HEK293 (cell line): ENCODE measurements at regions not wholly inside any gene's neighbourhood (a gene's known extent, or its start where the extent isn't known, plus 50 kb on each side); places are given as distances from the start of the nearest gene placed in this dataset.

Experiments
- CTCF ChIA-PET: fragments of 350-600 bp; formaldehyde crosslinking; extraction: SDS; loops from one replicate; lab custom pipeline; 2021; ENCODE audit warnings: antibody characterized with exemption; lab: Yijun Ruan, JAX
- POLR2A ChIA-PET: fragments of 300-600 bp; formaldehyde crosslinking; extraction: SDS; loops from one replicate; lab custom pipeline; 2020; ENCODE audit warnings: antibody characterized with exemption, inconsistent platforms; lab: Yijun Ruan, JAX
- H3K27ac ChIP-seq: fragments of 200-500 bp; sonication (Bioruptor generic); 2 replicates; pipeline ENCODE4 v1.5.1; 2014; ENCODE audit warnings: low read depth, low read length, control low read depth, inconsistent platforms; ENCODE audit errors: extremely low read depth
- H3K36me3 ChIP-seq, 2 experiments: fragments of 200-500 bp in 1 of 2; sonication (Bioruptor generic) in 1 of 2; 1 replicate in 1 of 2; 2 replicates in 1 of 2; pipeline ENCODE4 v1.5.1; 2014 to 2017; ENCODE audit warnings: inconsistent platforms in 2 of 2, low read length in 2 of 2; ENCODE audit not compliant: control insufficient read depth in 2 of 2, insufficient read depth in 1 of 2
- H3K4me1 ChIP-seq: fragments of 200-500 bp; sonication (Bioruptor generic); 2 replicates; pipeline ENCODE4 v1.5.1; 2014; ENCODE audit warnings: mild to moderate bottlenecking, low read length, inconsistent platforms; ENCODE audit not compliant: control insufficient read depth, insufficient read depth
- H3K4me3 ChIP-seq: 2 replicates; pipeline ENCODE4 v1.5.1; 2011; ENCODE audit warnings: low read depth, mild to moderate bottlenecking, control low read depth, low read length, moderate library complexity
- H3K9me3 ChIP-seq: fragments of 200-500 bp; sonication (Bioruptor generic); 2 replicates; pipeline ENCODE4 v1.5.1; 2014; ENCODE audit warnings: low read depth, low read length, inconsistent platforms; ENCODE audit not compliant: control insufficient read depth, insufficient read depth
- GLIS2 ChIP-seq: fragments of 450-650 bp; formaldehyde crosslinking; IDR thresholded peaks from 2 replicates; pipeline ENCODE4 v1.5.1; 2016; ENCODE audit warnings: missing biosample characterization, missing genetic modification characterization
- MEIS1 ChIP-seq: sonication (generic); formaldehyde crosslinking; IDR thresholded peaks from 2 replicates; pipeline ENCODE4 v1.8.1; 2022; ENCODE audit warnings: missing genetic modification reagents, mild to moderate bottlenecking, borderline replicate concordance
- PATZ1 ChIP-seq: fragments of 450-650 bp; formaldehyde crosslinking; IDR thresholded peaks from 2 replicates; pipeline ENCODE4 v1.5.1; 2016; ENCODE audit warnings: missing biosample characterization, missing genetic modification characterization
- PRDM10 ChIP-seq: fragments of 450-650 bp; formaldehyde crosslinking; IDR thresholded peaks from 2 replicates; pipeline ENCODE4 v1.5.1; 2016; ENCODE audit warnings: missing biosample characterization, missing genetic modification characterization
- ZEB2 ChIP-seq: fragments of 450-650 bp; formaldehyde crosslinking; IDR thresholded peaks from 2 replicates; pipeline ENCODE4 v1.5.1; 2016; ENCODE audit warnings: missing biosample characterization, missing genetic modification characterization
- ZFHX2 ChIP-seq: fragments of 450-650 bp; formaldehyde crosslinking; conservative IDR thresholded peaks from 2 replicates; pipeline ENCODE4 v1.5.1; 2016; ENCODE audit warnings: missing biosample characterization, missing genetic modification characterization
- ZFP3 ChIP-seq: fragments of 450-650 bp; formaldehyde crosslinking; IDR thresholded peaks from 2 replicates; pipeline ENCODE4 v1.5.1; 2016; ENCODE audit warnings: low read depth, missing biosample characterization, missing genetic modification characterization
- ZNF10 ChIP-seq: fragments of 450-650 bp; formaldehyde crosslinking; IDR thresholded peaks from 2 replicates; pipeline ENCODE4 v1.5.1; 2017; ENCODE audit warnings: missing biosample characterization, missing genetic modification characterization
- ZNF169 ChIP-seq: fragments of 450-650 bp; formaldehyde crosslinking; IDR thresholded peaks from 2 replicates; pipeline ENCODE4 v1.5.1; 2016; ENCODE audit warnings: missing biosample characterization, missing genetic modification characterization
- ZNF175 ChIP-seq: fragments of 450-650 bp; formaldehyde crosslinking; IDR thresholded peaks from 2 replicates; pipeline ENCODE4 v1.5.1; 2016; ENCODE audit warnings: missing biosample characterization, missing genetic modification characterization
- ZNF214 ChIP-seq: fragments of 450-650 bp; formaldehyde crosslinking; IDR thresholded peaks from 2 replicates; pipeline ENCODE4 v1.5.1; 2017; ENCODE audit warnings: missing biosample characterization, mild to moderate bottlenecking, missing genetic modification characterization, borderline replicate concordance
- ZNF223 ChIP-seq: fragments of 450-650 bp; formaldehyde crosslinking; IDR thresholded peaks from 2 replicates; pipeline ENCODE4 v1.5.1; 2016; ENCODE audit warnings: missing biosample characterization, missing genetic modification characterization
- ZNF274 ChIP-seq, 2 experiments: fragments of 200-500 bp in 1 of 2; fragments of 450-650 bp in 1 of 2; sonication (Bioruptor generic) in 1 of 2; formaldehyde crosslinking in 1 of 2; IDR thresholded peaks; 2 replicates each; pipeline versions ENCODE4 v1.5.1 to v1.6.1; 2014 to 2016; ENCODE audit warnings: borderline replicate concordance in 1 of 2, inconsistent platforms in 1 of 2, low read length in 1 of 2, missing biosample characterization in 1 of 2, missing genetic modification characterization in 1 of 2
- ZNF292 ChIP-seq: fragments of 450-650 bp; formaldehyde crosslinking; IDR thresholded peaks from 2 replicates; pipeline ENCODE4 v1.5.1; 2016; ENCODE audit warnings: low read depth, missing biosample characterization, missing genetic modification characterization, borderline replicate concordance
- ZNF324 ChIP-seq: fragments of 450-650 bp; formaldehyde crosslinking; IDR thresholded peaks from 2 replicates; pipeline ENCODE4 v1.5.1; 2016; ENCODE audit warnings: missing biosample characterization, missing genetic modification characterization
- ZNF362 ChIP-seq: fragments of 450-650 bp; formaldehyde crosslinking; IDR thresholded peaks from 2 replicates; pipeline ENCODE4 v1.5.1; 2016; ENCODE audit warnings: missing biosample characterization, missing genetic modification characterization
- ZNF391 ChIP-seq: fragments of 450-650 bp; formaldehyde crosslinking; IDR thresholded peaks from 2 replicates; pipeline ENCODE4 v1.5.1; 2016; ENCODE audit warnings: low read depth, missing biosample characterization, missing genetic modification characterization, borderline replicate concordance
- ZNF530 ChIP-seq: fragments of 450-650 bp; formaldehyde crosslinking; IDR thresholded peaks from 2 replicates; pipeline ENCODE4 v1.5.1; 2016; ENCODE audit warnings: low read depth, missing biosample characterization, missing genetic modification characterization
- ZNF561 ChIP-seq: fragments of 450-650 bp; IDR thresholded peaks from 2 replicates; pipeline ENCODE4 v1.5.1; 2018; ENCODE audit warnings: missing biosample characterization, missing genetic modification characterization, borderline replicate concordance
- ZNF585B ChIP-seq: fragments of 450-650 bp; formaldehyde crosslinking; IDR thresholded peaks from 2 replicates; pipeline ENCODE4 v1.5.1; 2016; ENCODE audit warnings: missing biosample characterization, missing genetic modification characterization
- ZNF629 ChIP-seq: fragments of 450-650 bp; formaldehyde crosslinking; IDR thresholded peaks from 2 replicates; pipeline ENCODE4 v1.5.1; 2017; ENCODE audit warnings: missing biosample characterization, missing genetic modification characterization
- ZNF658 ChIP-seq: fragments of 450-650 bp; formaldehyde crosslinking; IDR thresholded peaks from 2 replicates; pipeline ENCODE4; 2016; ENCODE audit warnings: missing biosample characterization, missing genetic modification characterization
- ZNF677 ChIP-seq: fragments of 450-650 bp; IDR thresholded peaks from 2 replicates; pipeline ENCODE4 v1.5.0; 2018; ENCODE audit warnings: missing biosample characterization, mild to moderate bottlenecking, missing genetic modification characterization, moderate library complexity
- ZNF76 ChIP-seq: fragments of 450-650 bp; formaldehyde crosslinking; IDR thresholded peaks from 2 replicates; pipeline ENCODE4; 2016; ENCODE audit warnings: low read depth, missing biosample characterization, missing genetic modification characterization, borderline replicate concordance
- ZNF776 ChIP-seq: fragments of 450-650 bp; formaldehyde crosslinking; IDR thresholded peaks from 2 replicates; pipeline ENCODE4 v1.5.0; 2017; ENCODE audit warnings: missing biosample characterization, missing genetic modification characterization, borderline replicate concordance
- ZNF777 ChIP-seq: fragments of 450-650 bp; formaldehyde crosslinking; IDR thresholded peaks from 2 replicates; pipeline ENCODE4 v1.5.1; 2017; ENCODE audit warnings: missing biosample characterization, missing genetic modification characterization, borderline replicate concordance
- ZXDB ChIP-seq: fragments of 450-650 bp; formaldehyde crosslinking; IDR thresholded peaks from 2 replicates; pipeline ENCODE4 v1.5.1; 2016; ENCODE audit warnings: missing biosample characterization, missing genetic modification characterization

GRCh38 chr10:91567815-91568214 lies 65.1 kb downstream of the PPP1R3C start (continued):
- TF ChIP-seq ZNF629: no peak
- TF ChIP-seq ZNF274 (IDR thresholded peaks at IDR 0.05; ENCODE audit: low read length): no peak
- no peak for TF ChIP-seq ZNF274 (tag by site-specific recombination; IDR thresholded peaks at IDR 0.05; ENCODE audit: borderline replicate concordance)
- TF ChIP-seq ZNF10: no peak

- POLR2A ChIA-PET: no interaction called here
- TF ChIP-seq ZNF76 (no peak), ZNF214 (tag by site-specific recombination) (no peak), PRDM10 (no peak), ZNF391 (tag by site-specific recombination) (no peak), ZFHX2 (no peak), ZNF10 (no peak), ZNF175 (tag by site-specific recombination) (no peak), ZNF292 (no peak), ZNF677 (tag by site-specific recombination) (no peak), ZNF777 (no peak), ZXDB (no peak), ZEB2 (no peak)
- Histone ChIP-seq H3K36me3 (no peaks in the 10 kb centered on the region), H3K9me3 (no peaks in the 10 kb centered on the region), H3K4me3 (no peak overlapping the region), H3K27ac (no peak overlapping the region), H3K4me1 (no peaks in the 10 kb centered on the region)
- CTCF ChIA-PET: interaction anchor here (1.2 kb wide), 1 partner anchor 71 kb away, joined by 3 read pairs; no protein-coding TSS in a partner anchor
These were observed 66.8 kb downstream of the PPP1R3C start for GRCh38 chr10:91566115-91566514.

- Histone ChIP-seq H3K36me3 (no peaks in the 10 kb centered on the region), H3K4me3 (no peak overlapping the region), H3K9me3 (no peaks in the 10 kb centered on the region), H3K27ac (no peak overlapping the region), H3K4me1 (no peaks in the 10 kb centered on the region)
- ChIA-PET CTCF (interaction anchor here (0.8 to 1.2 kb wide), 3 partner anchors 13 to 70 kb away, joined by 3 to 4 read pairs (median 3); no protein-coding TSS in a partner anchor), POLR2A (interaction anchor here (0.8 kb wide), 1 partner anchor 178 kb away, joined by 3 read pairs; no protein-coding TSS in a partner anchor)
- no peak for TF ChIP-seq ZNF324 (tag by site-specific recombination)
- TF ChIP-seq MEIS1 (CRISPR knock-in tag): no peak
- no peak for TF ChIP-seq ZNF530 (tag by site-specific recombination)
- TF ChIP-seq ZFP3 (tag by site-specific recombination): no peak
- no peak for TF ChIP-seq ZNF362 (tag by site-specific recombination)
- TF ChIP-seq PATZ1 (tag by site-specific recombination): no peak
- no peak for TF ChIP-seq GLIS2 (tag by site-specific recombination)
- no peak for TF ChIP-seq ZNF776 (tag by site-specific recombination)
- TF ChIP-seq ZNF169: no peak
- no peak for TF ChIP-seq ZNF658 (tag by site-specific recombination)
- TF ChIP-seq ZNF585B (tag by site-specific recombination): no peak
- TF ChIP-seq ZXDB: no peak
- TF ChIP-seq ZNF561 (tag by site-specific recombination): no peak
- no peak for TF ChIP-seq ZNF223 (tag by site-specific recombination)
- no peak for TF ChIP-seq ZNF76
- no peak for TF ChIP-seq ZNF292
These were observed 67.6 kb downstream of the PPP1R3C start for GRCh38 chr10:91565226-91565625.
